Choroid plexus epithelial cell (primary cell): ENCODE measurements at regions not wholly inside any gene's neighbourhood (a gene's known extent, or its start where the extent isn't known, plus 50 kb on each side); places are given as distances from the start of the nearest gene placed in this dataset.
A peak's percentile ranks its signal among the peaks of the same experiment; 100 is the strongest.

Source experiments
- DNase-seq: peaks from one replicate; pipeline ENCODE4 v3.0.0-alpha.2; 2010; ENCODE audit warnings: low read depth
- H3K4me3 ChIP-seq: 2 replicates; pipeline ENCODE4 v1.5.1; 2011; ENCODE audit warnings: low read depth, mild to moderate bottlenecking, control low read depth, low read length, moderate library complexity
- CTCF ChIP-seq: conservative IDR thresholded peaks from 2 replicates; pipeline ENCODE4 v1.5.1; 2011; ENCODE audit warnings: low read depth, mild to moderate bottlenecking, control low read depth, inconsistent platforms, low read length, moderate library complexity

DNA sequence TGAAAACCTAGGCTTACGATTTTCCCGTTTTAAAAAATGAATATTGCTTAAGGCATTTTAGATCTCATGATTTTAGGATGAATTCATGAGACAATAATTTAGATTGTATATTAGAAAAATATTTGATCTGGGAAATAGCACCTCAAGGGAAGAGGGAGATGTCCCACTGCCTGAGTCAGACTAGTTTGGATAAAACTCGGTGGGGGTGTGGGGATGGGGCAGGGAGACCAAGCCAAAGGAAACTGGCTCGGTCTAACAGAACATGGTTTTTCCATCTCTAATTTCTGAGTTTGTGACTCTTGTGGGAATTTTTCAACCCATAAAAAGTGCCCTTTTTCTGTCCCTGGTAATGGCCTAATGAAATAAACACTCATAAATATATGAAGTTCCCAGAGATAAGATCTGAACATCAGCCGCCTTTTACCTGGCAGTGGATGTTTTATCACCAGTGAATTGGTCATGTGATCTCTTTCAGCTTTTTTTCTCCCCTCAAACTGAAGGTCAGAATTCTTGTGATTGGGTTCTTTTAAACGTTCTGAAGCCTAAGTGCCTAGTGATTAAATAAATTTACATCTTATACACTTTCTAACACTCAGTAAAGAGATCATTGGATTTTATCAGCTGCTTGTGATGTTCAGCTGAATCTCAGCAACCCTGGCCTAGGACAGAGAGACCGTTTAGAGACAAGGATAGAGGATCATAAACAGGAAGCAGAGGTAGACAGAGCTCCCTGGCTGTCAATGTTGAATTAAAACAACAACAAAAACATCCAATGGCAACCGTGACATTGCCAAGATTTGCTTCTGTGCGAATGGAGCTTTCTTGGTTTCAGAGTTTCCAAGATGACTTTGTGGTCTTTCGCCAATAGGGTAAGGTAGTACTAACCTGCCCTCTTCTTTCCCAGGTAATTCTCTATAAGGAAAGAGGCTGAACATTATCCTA, 1038.2 kb downstream of the MCTP2 start:
- H3K4me3 ChIP-seq = no peak overlapping the region
- no peak for DNase-seq
- no peak for TF ChIP-seq CTCF

DNA sequence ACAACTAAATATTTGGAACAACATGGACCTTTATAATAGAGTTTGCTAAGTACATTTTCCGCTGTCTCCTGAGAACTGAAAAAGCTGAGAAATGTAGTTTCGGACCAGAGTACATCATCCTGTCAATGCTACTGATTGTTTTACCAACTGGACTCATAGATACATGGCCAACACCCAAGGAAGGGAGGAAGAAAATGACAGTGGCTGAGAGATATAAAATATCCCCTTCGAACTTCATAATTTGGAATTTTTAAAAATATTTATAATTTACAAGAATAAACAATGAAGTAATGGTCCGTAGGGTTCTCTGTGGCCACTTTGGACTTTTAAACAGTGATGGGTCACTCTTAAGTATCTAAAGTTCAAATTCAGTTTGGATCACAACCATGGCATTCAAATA, 1042.7 kb downstream of the MCTP2 start:
- H3K4me3 ChIP-seq = no peak overlapping the region
- DNase-seq = no peak
- TF ChIP-seq CTCF = no peak

DNA sequence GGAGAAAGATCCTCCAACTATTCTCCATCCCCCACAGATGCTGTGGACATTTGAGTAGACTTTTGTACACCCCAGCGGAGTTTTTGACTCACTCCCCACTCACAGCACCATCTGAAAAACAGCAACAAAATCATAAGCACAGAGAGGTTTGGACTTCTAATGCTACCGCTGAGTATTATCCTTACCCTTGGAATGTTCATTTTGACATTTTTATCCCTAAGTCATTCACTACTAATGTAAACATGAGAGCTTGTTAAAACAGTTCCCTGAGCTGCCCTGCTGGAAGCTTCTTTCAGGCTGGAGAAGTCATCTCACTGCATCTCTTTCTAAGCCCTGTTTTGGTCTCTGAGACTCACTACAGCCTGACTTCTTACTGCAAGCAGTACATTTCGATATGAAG, 1045.9 kb downstream of the MCTP2 start:
- TF ChIP-seq CTCF = no peak
- H3K4me3 ChIP-seq = no peak overlapping the region
- DNase-seq = peak; percentile 83

DNA sequence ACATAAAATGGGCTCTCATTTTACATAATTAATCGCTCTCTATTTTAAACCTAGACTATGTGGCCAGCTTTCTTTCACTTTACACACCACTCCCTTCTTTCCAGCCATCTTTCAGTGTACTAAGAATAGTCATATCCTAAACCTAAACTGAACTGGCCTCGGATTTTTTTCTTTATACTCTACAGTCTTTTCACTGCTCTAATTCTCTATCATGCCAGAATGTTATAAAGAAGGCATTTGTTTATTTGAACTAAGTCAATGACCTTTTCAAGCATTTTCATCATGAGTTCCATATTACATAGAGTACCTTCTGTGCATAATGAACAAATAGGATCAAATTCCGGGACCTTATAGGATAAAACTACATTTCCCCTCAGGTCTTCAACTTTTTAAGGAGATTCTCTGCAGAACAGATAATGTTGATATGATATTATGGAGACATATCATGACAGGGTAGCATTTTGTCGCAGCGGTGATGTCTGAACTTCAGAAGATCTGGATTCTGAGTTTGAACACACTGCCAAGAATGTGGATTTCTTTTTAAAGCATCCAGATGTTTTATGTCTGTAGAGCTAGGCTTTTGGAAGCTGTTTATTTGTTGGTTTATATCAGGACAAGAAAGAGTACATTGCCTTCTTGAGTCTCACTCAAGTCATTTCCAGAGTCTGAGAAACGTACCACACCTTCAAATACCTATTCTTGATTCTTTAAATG, 1047.3 kb downstream of the MCTP2 start:
- TF ChIP-seq CTCF = no peak
- H3K4me3 ChIP-seq = no peak overlapping the region
- no peak for DNase-seq

- no peak for DNase-seq
- TF ChIP-seq CTCF = no peak
- no peak overlapping the region for H3K4me3 ChIP-seq
Measured at GRCh38 chr15:95279277-95280019, 1048.1 kb downstream of the MCTP2 start.

DNA sequence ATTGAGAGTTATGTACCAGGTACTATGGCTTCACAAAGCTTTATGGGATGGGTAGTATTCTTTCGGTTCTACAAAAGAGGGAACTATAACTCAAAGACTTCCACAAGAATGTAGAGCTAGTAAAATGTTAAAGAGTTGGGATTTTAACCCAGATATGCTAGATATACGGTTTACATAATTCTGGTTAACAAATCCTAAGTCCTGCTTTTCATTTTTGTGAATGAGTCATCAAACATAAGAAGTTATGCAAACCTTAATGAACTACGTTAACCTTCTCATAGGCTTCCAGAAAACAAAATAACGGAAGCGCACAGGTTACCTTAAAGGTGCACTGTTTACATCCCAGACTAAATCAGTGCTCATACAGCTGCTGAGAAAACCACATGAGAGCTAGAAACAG, 1049.3 kb downstream of the MCTP2 start:
- no peak for DNase-seq
- TF ChIP-seq CTCF = no peak
- H3K4me3 ChIP-seq = no peak overlapping the region
